ENCODE measurements at regions not wholly inside any gene's neighbourhood (a gene's known extent, or its start where the extent isn't known, plus 50 kb on each side); places are given as distances from the start of the nearest gene placed in this dataset.

DNA sequence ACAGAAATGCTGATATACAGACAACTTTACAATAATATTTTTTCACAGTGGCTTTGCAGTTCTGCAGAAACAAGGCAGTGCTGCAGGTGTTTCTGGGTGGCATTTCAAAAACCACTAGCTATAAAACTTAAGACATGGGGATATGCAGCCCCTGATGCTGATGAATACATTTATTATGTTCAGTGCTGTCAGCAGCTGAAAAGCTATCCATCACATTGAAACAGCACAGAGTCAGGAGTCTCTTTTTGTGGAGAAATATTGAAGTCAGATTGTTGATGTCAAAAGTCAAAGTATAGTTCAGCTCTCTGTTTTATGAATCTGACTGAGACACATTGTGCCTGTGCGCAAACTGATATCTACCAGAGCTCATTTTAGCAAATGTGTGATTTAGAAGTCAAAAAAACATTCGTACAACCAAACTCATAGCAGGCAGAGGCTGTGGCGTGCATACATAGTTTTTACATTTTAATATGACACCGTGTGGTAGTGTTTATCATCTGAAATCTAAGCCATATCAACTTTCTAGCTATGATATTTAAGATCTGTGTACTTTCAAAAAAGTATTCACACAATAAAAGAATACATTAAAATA, 467.6 kb downstream of the PRKD1 start:
- TF ChIP-seq, protein P1, sequence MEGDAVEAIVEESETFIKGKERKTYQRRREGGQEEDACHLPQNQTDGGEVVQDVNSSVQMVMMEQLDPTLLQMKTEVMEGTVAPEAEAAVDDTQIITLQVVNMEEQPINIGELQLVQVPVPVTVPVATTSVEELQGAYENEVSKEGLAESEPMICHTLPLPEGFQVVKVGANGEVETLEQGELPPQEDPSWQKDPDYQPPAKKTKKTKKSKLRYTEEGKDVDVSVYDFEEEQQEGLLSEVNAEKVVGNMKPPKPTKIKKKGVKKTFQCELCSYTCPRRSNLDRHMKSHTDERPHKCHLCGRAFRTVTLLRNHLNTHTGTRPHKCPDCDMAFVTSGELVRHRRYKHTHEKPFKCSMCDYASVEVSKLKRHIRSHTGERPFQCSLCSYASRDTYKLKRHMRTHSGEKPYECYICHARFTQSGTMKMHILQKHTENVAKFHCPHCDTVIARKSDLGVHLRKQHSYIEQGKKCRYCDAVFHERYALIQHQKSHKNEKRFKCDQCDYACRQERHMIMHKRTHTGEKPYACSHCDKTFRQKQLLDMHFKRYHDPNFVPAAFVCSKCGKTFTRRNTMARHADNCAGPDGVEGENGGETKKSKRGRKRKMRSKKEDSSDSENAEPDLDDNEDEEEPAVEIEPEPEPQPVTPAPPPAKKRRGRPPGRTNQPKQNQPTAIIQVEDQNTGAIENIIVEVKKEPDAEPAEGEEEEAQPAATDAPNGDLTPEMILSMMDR (IDR thresholded peaks at IDR 0.05; ENCODE audit: low read depth, low read length) = no peak
- TF ChIP-seq EZH2phosphoT487 (IDR thresholded peaks at IDR 0.05; ENCODE audit: low read depth) = no peak

Data from OCI-LY3 (cell line).